HG03457 (cell line): ENCODE measurements at regions not wholly inside any gene's neighbourhood (a gene's known extent, or its start where the extent isn't known, plus 50 kb on each side); places are given as distances from the start of the nearest gene placed in this dataset.

ENCODE experiments used
- ATAC-seq: cut with Tn5 transposase; IDR thresholded peaks from one replicate; pipeline ENCODE4 v1.9.1; 2021; ENCODE audit warnings: moderate number of reproducible peaks; ENCODE audit not compliant: unreplicated experiment

GRCh38 chr9:7546261-7546660 lies 253.3 kb downstream of the DMAC1 start:
- ATAC-seq = no peak

GRCh38 chr9:7545371-7546165 lies 254.0 kb downstream of the DMAC1 start:
- no peak for ATAC-seq

GRCh38 chr9:7542693-7543092 lies 256.9 kb downstream of the DMAC1 start:
- no peak for ATAC-seq

GRCh38 chr9:7542126-7542525 lies 257.5 kb downstream of the DMAC1 start:
- no peak for ATAC-seq

- peak; percentile 60 for ATAC-seq
Observed at GRCh38 chr9:7536310-7536939, 263.2 kb downstream of the DMAC1 start.

- ATAC-seq = no peak
Observed at GRCh38 chr9:7534211-7534935, 265.2 kb downstream of the DMAC1 start.

GRCh38 chr9:7533376-7534090 lies 266.0 kb downstream of the DMAC1 start:
- ATAC-seq = no peak

- ATAC-seq = no peak
Observed at GRCh38 chr9:7523426-7524043, 276.0 kb downstream of the DMAC1 start.

- no peak for ATAC-seq
Observed at GRCh38 chr9:7520396-7520795, 279.2 kb downstream of the DMAC1 start.

- ATAC-seq = no peak
Observed at GRCh38 chr9:7516376-7516775, 283.2 kb downstream of the DMAC1 start.

GRCh38 chr9:7510199-7510598 lies 289.4 kb downstream of the DMAC1 start:
- no peak for ATAC-seq

- no peak for ATAC-seq
Observed at GRCh38 chr9:7509576-7510145, 289.9 kb downstream of the DMAC1 start.

GRCh38 chr9:7508516-7508915 lies 291.1 kb downstream of the DMAC1 start:
- ATAC-seq = no peak

GRCh38 chr9:7507566-7508270 lies 291.9 kb downstream of the DMAC1 start:
- ATAC-seq = no peak

- ATAC-seq = no peak
Observed at GRCh38 chr9:7507026-7507425, 292.6 kb downstream of the DMAC1 start.

GRCh38 chr9:7500521-7500920 lies 299.1 kb downstream of the DMAC1 start:
- ATAC-seq = no peak

- ATAC-seq = no peak
Observed at GRCh38 chr9:7491641-7492040, 307.9 kb downstream of the DMAC1 start.

- ATAC-seq = no peak
Observed at GRCh38 chr9:7490317-7491108, 309.1 kb downstream of the DMAC1 start.

- ATAC-seq = no peak
Observed at GRCh38 chr9:7489036-7489435, 310.5 kb downstream of the DMAC1 start.
